PC-9 (cell line): ENCODE measurements at regions not wholly inside any gene's neighbourhood (a gene's known extent, or its start where the extent isn't known, plus 50 kb on each side); places are given as distances from the start of the nearest gene placed in this dataset.

ENCODE experiments used
- BruUV-seq: library from RNA; stranded (reverse); fragments of 400-500 nt; replicated peaks from 2 replicates; lab custom pipeline; 2021; lab: Mats Ljungman, UMichigan
- CTCF ChIA-PET: fragments of 300-600 bp; sonication (Branson Sonifier 250); formaldehyde crosslinking; loops from one replicate; lab custom pipeline; 2022; ENCODE audit warnings: antibody characterized with exemption; lab: Charles Lee
- POLR2A ChIA-PET: fragments of 300-600 bp; sonication (Branson Sonifier 250); formaldehyde crosslinking; loops from one replicate; lab custom pipeline; 2022; ENCODE audit warnings: antibody characterized with exemption; ENCODE audit not compliant: unreplicated experiment; lab: Charles Lee
- DNase-seq, 2 experiments: peaks; one replicate each; pipeline versions ENCODE4 v3.0.0 to v3.0.0-alpha.2; 2015 to 2022; ENCODE audit warnings: mixed read lengths in 1 of 2
- H2AFZ ChIP-seq: fragments of 200-600 bp; sonication (generic); 2 replicates; pipeline ENCODE4 v1.8.1; 2017; ENCODE audit warnings: antibody characterized with exemption
- H3F3A ChIP-seq: fragments of 200-600 bp; sonication (generic); 2 replicates; pipeline ENCODE4 v1.8.1; 2017; ENCODE audit warnings: antibody characterized with exemption, mild to moderate bottlenecking, low read depth; ENCODE audit not compliant: insufficient read depth
- H3K27ac ChIP-seq: fragments of 200-600 bp; sonication (generic); 2 replicates; pipeline ENCODE4 v1.6.1; 2016; ENCODE audit warnings: mixed run types
- H3K27me3 ChIP-seq: fragments of 200-600 bp; sonication (generic); 2 replicates; pipeline ENCODE4 v1.6.1; 2016; ENCODE audit warnings: low read depth, mixed run types; ENCODE audit not compliant: insufficient read depth
- H3K36me3 ChIP-seq: fragments of 200-600 bp; sonication (generic); 2 replicates; pipeline ENCODE4 v1.6.1; 2016; ENCODE audit warnings: low read depth, mixed run types
- H3K4me1 ChIP-seq: fragments of 200-600 bp; sonication (generic); replicated peaks from 2 replicates; pipeline ENCODE4 v1.6.1; 2016; ENCODE audit warnings: mixed run types; ENCODE audit not compliant: insufficient read depth
- H3K4me2 ChIP-seq: fragments of 200-600 bp; sonication (generic); 2 replicates; pipeline ENCODE4 v1.6.1; 2017; ENCODE audit warnings: mixed run types
- H3K4me3 ChIP-seq: fragments of 200-600 bp; sonication (generic); 2 replicates; pipeline ENCODE4 v1.6.1; 2016; ENCODE audit warnings: mixed run types
- H3K79me2 ChIP-seq: fragments of 200-600 bp; sonication (generic); 2 replicates; pipeline ENCODE4 v1.6.1; 2017; ENCODE audit warnings: low read depth, mixed run types
- H3K9me2 ChIP-seq: fragments of 200-600 bp; sonication (generic); 2 replicates; pipeline ENCODE4 v1.8.1; 2017; ENCODE audit warnings: mild to moderate bottlenecking; ENCODE audit not compliant: insufficient read depth
- H3K9me3 ChIP-seq: fragments of 200-600 bp; sonication (generic); 2 replicates; pipeline ENCODE4 v1.8.1; 2016; ENCODE audit warnings: low read depth; ENCODE audit not compliant: insufficient read depth
- H4K20me1 ChIP-seq: fragments of 200-600 bp; sonication (generic); 2 replicates; pipeline ENCODE4 v1.8.1; 2017; ENCODE audit not compliant: insufficient read depth
- EZH2 ChIP-seq: fragments of 200-600 bp; sonication (generic); IDR thresholded peaks from 2 replicates; pipeline ENCODE4 v1.8.0; 2017; ENCODE audit warnings: antibody characterized with exemption, low read depth
- intact Hi-C: fragments of 100-400 bp; cut with micrococcal nuclease; formaldehyde crosslinking; loops from one replicate; pipeline ENCODE4 v1.10.0; 2022; ENCODE audit not compliant: unreplicated experiment
- TF ChIP-seq, protein P1 (sequence below): fragments of 200-600 bp; sonication (generic); conservative IDR thresholded peaks from 2 replicates; pipeline ENCODE4 v1.6.1; 2017; ENCODE audit warnings: mixed run types, antibody characterized with exemption, mild to moderate bottlenecking, moderate library complexity

DNA sequence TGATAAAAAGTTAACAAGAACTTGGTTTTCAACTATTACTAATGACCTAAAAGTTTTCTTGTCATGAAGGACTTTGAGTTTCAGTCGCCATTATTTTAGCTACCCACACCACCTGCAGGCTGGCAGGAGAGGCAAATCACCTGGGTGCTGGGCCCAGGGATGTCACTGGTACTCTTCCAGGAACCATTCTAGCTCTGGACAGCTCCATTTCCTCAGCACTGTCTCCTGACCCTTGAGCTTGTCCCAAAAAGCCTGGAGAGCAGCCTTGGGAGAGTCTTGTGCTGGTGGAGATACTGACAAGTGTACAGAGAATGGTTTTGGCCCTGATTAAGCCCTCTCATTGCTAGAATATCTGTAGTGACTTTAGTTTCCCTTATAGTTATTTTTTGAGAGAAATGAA, 1924.1 kb upstream of the WWC1 start:
- no peaks in the 10 kb centered on the region for H3K79me2 ChIP-seq
- DNase-seq = no peak
- no peak overlapping the region for H3K4me3 ChIP-seq
- POLR2A ChIA-PET = no interaction called here
- H3K27me3 ChIP-seq = no peaks in the 10 kb centered on the region
- H2AFZ ChIP-seq = no peak overlapping the region
- no peak overlapping the region for H3K4me2 ChIP-seq
- BruUV-seq = no TSS peak
- H3K4me1 ChIP-seq = no peaks in the 10 kb centered on the region
- TF ChIP-seq EZH2 = no peak
- TF ChIP-seq, protein P1, sequence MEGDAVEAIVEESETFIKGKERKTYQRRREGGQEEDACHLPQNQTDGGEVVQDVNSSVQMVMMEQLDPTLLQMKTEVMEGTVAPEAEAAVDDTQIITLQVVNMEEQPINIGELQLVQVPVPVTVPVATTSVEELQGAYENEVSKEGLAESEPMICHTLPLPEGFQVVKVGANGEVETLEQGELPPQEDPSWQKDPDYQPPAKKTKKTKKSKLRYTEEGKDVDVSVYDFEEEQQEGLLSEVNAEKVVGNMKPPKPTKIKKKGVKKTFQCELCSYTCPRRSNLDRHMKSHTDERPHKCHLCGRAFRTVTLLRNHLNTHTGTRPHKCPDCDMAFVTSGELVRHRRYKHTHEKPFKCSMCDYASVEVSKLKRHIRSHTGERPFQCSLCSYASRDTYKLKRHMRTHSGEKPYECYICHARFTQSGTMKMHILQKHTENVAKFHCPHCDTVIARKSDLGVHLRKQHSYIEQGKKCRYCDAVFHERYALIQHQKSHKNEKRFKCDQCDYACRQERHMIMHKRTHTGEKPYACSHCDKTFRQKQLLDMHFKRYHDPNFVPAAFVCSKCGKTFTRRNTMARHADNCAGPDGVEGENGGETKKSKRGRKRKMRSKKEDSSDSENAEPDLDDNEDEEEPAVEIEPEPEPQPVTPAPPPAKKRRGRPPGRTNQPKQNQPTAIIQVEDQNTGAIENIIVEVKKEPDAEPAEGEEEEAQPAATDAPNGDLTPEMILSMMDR = no peak
- CTCF ChIA-PET = no interaction called here
- H3F3A ChIP-seq = no peaks in the 10 kb centered on the region
- H3K9me3 ChIP-seq = no peaks in the 10 kb centered on the region
- no peaks in the 10 kb centered on the region for H3K36me3 ChIP-seq
- no peak overlapping the region for H3K27ac ChIP-seq
- no peaks in the 10 kb centered on the region for H4K20me1 ChIP-seq
- intact Hi-C loops = no loop called here
- H3K9me2 ChIP-seq = no peaks in the 10 kb centered on the region; the same call in 1 of the 2 replicates

DNA sequence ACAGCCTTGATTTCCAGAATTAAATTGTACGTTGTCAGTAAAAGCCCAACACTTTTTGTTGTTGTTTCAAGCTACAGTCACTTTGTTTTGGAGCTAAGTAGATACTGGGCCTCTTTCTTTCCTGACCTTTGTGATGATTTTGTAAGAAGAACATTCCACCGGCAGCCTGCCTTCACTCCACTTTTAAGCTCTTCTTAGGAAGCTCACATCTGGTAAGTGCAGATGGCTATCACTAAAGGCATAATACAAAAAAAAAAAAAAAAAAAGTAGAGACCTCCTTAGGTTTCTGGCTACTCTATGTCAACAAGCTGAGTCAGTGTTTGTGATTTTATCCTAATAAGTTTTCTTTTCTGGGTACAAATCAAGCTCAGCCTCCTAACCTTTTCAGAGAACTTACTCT, 1922.1 kb upstream of the WWC1 start:
- no TSS peak for BruUV-seq
- Histone ChIP-seq H3K4me1 (no peaks in the 10 kb centered on the region), H3K27ac (no peak overlapping the region), H3K27me3 (no peaks in the 10 kb centered on the region), H3K9me3 (no peaks in the 10 kb centered on the region), H3K36me3 (no peaks in the 10 kb centered on the region), H3K9me2 (no peaks in the 10 kb centered on the region; the same call in 1 of the 2 replicates), H3K4me3 (no peak overlapping the region), H4K20me1 (no peaks in the 10 kb centered on the region), H3K79me2 (no peaks in the 10 kb centered on the region), H3K4me2 (no peak overlapping the region), H3F3A (no peaks in the 10 kb centered on the region), H2AFZ (0 out of 2 replicates have a peak overlapping the region, but pooled peaks have one; percentile 16)
- DNase-seq = no peak
- POLR2A ChIA-PET = interaction anchor here (0.6 kb wide), 1 partner anchor 693 kb away, joined by 25 read pairs; no protein-coding TSS in a partner anchor
- intact Hi-C loops = no loop called here
- CTCF ChIA-PET = no interaction called here
- TF ChIP-seq, protein P1 = no peak
- no peak for TF ChIP-seq EZH2

DNA sequence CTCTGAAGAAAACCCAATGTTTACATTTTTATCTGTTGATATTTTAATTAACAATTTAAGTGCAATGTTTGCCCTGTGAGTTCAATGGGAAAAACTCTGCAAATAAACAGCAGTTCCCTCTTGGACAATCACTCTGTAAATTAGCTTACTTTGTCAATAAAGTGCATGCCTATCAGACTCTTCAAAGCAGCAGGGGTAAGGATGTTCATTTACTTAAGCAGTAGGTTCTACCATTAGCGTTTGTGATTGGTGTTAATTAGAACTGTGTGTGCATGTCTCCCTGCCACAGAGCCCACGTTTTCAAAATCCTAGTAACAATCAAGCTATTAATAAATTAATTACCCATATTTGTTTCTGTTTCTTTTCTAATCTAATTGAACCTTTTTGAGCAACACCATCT, 1921.6 kb upstream of the WWC1 start:
- H3K27me3 ChIP-seq = no peaks in the 10 kb centered on the region
- H3K4me2 ChIP-seq = no peak overlapping the region
- BruUV-seq = no TSS peak
- H3K4me1 ChIP-seq = no peaks in the 10 kb centered on the region
- ChIA-PET POLR2A (interaction anchor here (0.6 kb wide), 1 partner anchor 692 kb away, joined by 25 read pairs; no protein-coding TSS in a partner anchor), CTCF (no interaction called here)
- H2AFZ ChIP-seq = 0 out of 2 replicates have a peak overlapping the region, but pooled peaks have one; percentile 16
- no peaks in the 10 kb centered on the region for H3K9me3 ChIP-seq
- no peak for DNase-seq
- no peaks in the 10 kb centered on the region for H3K79me2 ChIP-seq
- TF ChIP-seq EZH2 = no peak
- TF ChIP-seq, protein P1 = no peak
- H3K4me3 ChIP-seq = no peak overlapping the region
- H4K20me1 ChIP-seq = no peaks in the 10 kb centered on the region
- H3K9me2 ChIP-seq = no peaks in the 10 kb centered on the region; the same call in 1 of the 2 replicates
- no peak overlapping the region for H3K27ac ChIP-seq
- H3K36me3 ChIP-seq = no peaks in the 10 kb centered on the region
- intact Hi-C loops = no loop called here
- no peaks in the 10 kb centered on the region for H3F3A ChIP-seq
